ENCODE measurements at regions not wholly inside any gene's neighbourhood (a gene's known extent, or its start where the extent isn't known, plus 50 kb on each side); places are given as distances from the start of the nearest gene placed in this dataset.
A peak's percentile ranks its signal among the peaks of the same experiment; 100 is the strongest.

- no peak for DNase-seq (ENCODE audit: low read depth, low spot score)
Observed at GRCh38 chr9:11320989-11321388, 708.2 kb upstream of the PTPRD start.

- DNase-seq (ENCODE audit: low read depth, low spot score): no peak
Observed at GRCh38 chr9:11323457-11323856, 710.7 kb upstream of the PTPRD start.

GRCh38 chr9:11326231-11326630 is 713.4 kb upstream of the PTPRD start:
- no peak for DNase-seq (ENCODE audit: low read depth, low spot score)

GRCh38 chr9:11328326-11328725 is 715.5 kb upstream of the PTPRD start:
- DNase-seq (ENCODE audit: low read depth, low spot score): no peak

GRCh38 chr9:11335011-11335410 is 722.2 kb upstream of the PTPRD start:
- no peak for DNase-seq (ENCODE audit: low read depth, low spot score)

- no peak for DNase-seq (ENCODE audit: low read depth, low spot score)
Observed at GRCh38 chr9:11338130-11338529, 725.3 kb upstream of the PTPRD start.

- no peak for DNase-seq (ENCODE audit: low read depth, low spot score)
Observed at GRCh38 chr9:11340654-11341053, 727.9 kb upstream of the PTPRD start.

GRCh38 chr9:11347437-11347836 is 734.6 kb upstream of the PTPRD start:
- no peak for DNase-seq (ENCODE audit: low read depth, low spot score)

- DNase-seq (ENCODE audit: low read depth, low spot score): no peak
Observed at GRCh38 chr9:11348366-11348765, 735.6 kb upstream of the PTPRD start.

GRCh38 chr9:11349187-11349586 is 736.4 kb upstream of the PTPRD start:
- DNase-seq (ENCODE audit: low read depth, low spot score): no peak

- no peak for DNase-seq (ENCODE audit: low read depth, low spot score)
Observed at GRCh38 chr9:11352612-11353011, 739.8 kb upstream of the PTPRD start.

GRCh38 chr9:11356067-11356466 is 743.3 kb upstream of the PTPRD start:
- no peak for DNase-seq (ENCODE audit: low read depth, low spot score)

- DNase-seq (ENCODE audit: low read depth, low spot score): no peak
Observed at GRCh38 chr9:11366585-11367129, 753.9 kb upstream of the PTPRD start.

GRCh38 chr9:11374926-11375325 is 762.1 kb upstream of the PTPRD start:
- no peak for DNase-seq (ENCODE audit: low read depth, low spot score)

- no peak for DNase-seq (ENCODE audit: low read depth, low spot score)
Observed at GRCh38 chr9:11402621-11403020, 789.8 kb upstream of the PTPRD start.

- no peak for DNase-seq (ENCODE audit: low read depth, low spot score)
Observed at GRCh38 chr9:11414241-11414640, 801.4 kb upstream of the PTPRD start.

- no peak for DNase-seq (ENCODE audit: low read depth, low spot score)
Observed at GRCh38 chr9:11417782-11418181, 805.0 kb upstream of the PTPRD start.

GRCh38 chr9:11431490-11431889 is 818.7 kb upstream of the PTPRD start:
- no peak for DNase-seq (ENCODE audit: low read depth, low spot score)

GRCh38 chr9:11432361-11432760 is 819.6 kb upstream of the PTPRD start:
- DNase-seq (ENCODE audit: low read depth, low spot score): no peak

- DNase-seq (ENCODE audit: low read depth, low spot score): no peak
Observed at GRCh38 chr9:11443631-11444030, 830.8 kb upstream of the PTPRD start.

- peak; percentile 61 for DNase-seq (ENCODE audit: low read depth, low spot score)
Observed at GRCh38 chr9:11457825-11458790, 845.3 kb upstream of the PTPRD start.

- no peak for DNase-seq (ENCODE audit: low read depth, low spot score)
Observed at GRCh38 chr9:11469745-11470144, 856.9 kb upstream of the PTPRD start.

- no peak for DNase-seq (ENCODE audit: low read depth, low spot score)
Observed at GRCh38 chr9:11471321-11471720, 858.5 kb upstream of the PTPRD start.
